SW480 (cell line): ENCODE measurements at regions not wholly inside any gene's neighbourhood (a gene's known extent, or its start where the extent isn't known, plus 50 kb on each side); places are given as distances from the start of the nearest gene placed in this dataset.
"Not testable (repeated sequence)": the region's sequence is repeated elsewhere in the genome, so short reads cannot be mapped to it uniquely, and the experiment has no call there.

Experiments
- DNase-seq: peaks from one replicate; pipeline ENCODE4 v3.0.0-alpha.2; 2016; ENCODE audit warnings: low spot score

DNA sequence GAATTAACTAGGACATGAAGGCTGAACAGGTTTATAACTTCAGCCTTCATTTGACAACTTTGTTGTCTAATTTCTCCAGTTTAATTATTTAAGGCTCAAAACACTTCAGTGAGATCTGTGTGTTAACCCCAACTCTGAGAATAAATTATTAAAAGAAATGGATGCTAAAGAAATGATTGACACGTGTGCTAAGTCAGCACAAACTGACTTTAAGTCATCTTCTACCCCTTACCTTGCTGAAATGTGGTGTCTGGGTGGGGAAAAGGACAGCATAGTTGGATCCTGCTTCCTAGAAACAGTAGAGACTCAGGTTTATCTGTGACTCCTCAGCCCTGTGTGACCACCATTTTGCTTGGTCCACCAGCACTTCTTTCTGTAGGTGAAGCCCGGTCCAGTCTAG lies 324.8 kb upstream of the NPSR1 start:
- no peak for DNase-seq

DNA sequence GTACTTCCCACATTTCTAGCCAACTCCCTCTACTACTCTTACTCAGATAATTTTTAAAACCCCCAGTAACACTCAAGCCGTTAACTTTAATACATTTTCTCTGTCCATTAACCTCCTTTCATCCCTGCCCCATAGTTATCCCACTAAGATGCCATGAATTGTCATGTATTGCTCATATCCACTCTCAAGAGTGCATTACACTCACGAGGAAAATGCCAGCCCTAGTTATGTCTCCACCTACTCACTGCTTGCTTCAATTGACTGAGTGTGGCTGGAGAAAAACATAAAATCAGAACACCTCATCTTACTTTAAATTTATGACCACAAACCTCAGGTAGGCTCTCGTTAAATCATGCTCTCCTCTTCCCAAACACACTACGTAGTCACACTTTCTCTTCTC lies 324.1 kb upstream of the NPSR1 start:
- DNase-seq: no peak

DNA sequence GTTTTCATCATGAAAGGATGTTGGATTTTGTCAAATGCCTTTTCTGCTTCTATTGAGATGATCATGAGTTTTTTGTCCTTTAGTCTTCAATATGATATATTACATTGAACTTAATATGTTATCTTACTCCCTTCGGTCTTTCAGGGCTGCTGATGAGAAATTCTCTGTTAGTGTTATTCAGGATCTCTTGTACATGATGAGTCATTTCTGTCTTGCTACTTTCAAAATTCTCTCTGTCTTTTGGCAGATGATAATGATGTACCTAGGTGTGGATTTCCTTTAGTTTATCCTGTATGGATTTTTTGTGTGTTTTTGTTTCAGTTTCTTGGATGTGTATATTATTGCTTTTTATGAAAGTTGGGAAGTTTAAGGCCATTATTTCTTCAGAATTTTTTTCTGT lies 320.9 kb upstream of the NPSR1 start:
- no peak for DNase-seq

DNA sequence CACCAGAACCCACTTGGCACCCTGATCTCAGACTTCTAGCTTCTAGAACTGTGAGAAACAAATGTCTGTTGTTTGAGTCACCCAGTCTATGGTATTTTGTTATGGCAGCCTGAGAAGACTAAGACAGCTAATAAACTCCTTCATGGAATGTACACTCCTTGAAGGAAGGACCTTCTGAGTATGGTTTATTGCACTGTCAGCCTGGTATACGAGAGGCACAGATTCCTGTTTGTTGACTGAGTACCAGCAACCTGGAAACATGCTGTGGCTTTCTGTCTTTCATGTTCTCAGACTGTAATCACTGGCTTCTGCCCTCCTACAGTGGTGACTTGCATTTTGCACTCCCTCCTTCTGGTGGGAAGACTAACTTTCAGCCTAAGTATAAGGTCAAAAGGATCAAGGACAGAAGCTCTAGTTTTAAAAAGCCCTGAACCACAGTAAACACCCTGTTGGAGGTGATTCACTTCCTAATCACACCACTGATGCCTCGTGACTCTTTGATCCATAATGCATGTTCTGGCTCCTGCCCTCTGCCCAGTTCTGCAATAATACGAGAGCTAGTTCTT lies 319.0 kb upstream of the NPSR1 start:
- DNase-seq: peak; percentile 91

DNA sequence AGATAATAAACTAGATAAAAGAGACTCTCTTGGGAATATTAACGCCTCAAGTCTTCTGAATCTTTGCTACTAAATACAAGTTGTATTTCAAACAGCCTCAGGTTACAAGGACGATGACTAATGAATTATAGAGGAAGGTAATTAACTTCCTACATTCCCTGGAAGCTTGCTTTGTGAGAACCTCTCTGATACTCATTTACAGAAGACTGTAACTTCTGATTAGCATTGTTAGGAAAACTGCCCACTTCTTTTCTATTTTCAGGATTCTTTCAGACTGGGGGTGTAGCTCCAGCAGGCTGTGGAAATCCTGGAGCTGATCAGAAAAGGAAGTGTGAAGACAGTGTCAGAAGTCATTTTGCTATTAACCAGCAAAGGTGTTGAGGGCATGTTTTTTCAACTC lies 316.7 kb upstream of the NPSR1 start:
- peak; percentile 64 for DNase-seq

DNA sequence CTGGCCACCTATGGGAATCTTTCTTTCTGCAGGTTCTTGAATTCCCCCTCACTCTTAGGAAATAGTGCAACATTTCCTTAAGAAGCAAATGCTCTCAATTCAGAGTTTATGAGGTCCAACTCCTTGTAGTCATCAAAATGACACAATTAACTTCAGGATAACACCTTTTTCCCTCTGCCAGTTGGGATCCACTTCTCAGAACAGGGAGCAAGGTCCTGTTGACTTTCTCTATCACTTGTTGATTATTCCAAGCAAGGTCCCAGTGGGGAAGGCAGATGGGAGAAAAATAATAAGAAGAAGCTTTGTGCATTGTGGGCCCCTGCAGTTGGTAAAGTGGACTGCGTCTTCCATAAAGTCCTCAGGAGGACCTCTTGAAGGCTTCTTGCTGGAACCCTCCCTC lies 315.6 kb upstream of the NPSR1 start:
- no peak for DNase-seq

DNA sequence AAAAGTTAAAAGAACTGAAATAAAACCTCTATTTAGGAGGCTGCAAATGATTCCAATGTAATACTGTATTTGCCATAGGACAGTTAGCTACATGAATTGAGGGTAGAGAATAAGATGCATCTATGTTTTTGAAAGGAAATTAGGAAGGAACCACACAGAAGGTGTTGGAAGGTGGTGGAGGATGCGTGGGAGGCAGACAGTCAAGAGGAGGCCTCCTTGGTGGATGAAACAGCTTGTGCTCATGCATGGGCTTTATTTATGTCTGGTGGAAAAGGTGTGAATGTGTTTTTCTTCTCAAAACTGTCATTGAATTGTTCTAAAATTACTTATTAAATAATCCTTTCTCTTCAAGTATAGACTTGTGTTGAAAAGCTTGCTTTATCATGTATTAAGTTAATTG lies 314.4 kb upstream of the NPSR1 start:
- no peak for DNase-seq

DNA sequence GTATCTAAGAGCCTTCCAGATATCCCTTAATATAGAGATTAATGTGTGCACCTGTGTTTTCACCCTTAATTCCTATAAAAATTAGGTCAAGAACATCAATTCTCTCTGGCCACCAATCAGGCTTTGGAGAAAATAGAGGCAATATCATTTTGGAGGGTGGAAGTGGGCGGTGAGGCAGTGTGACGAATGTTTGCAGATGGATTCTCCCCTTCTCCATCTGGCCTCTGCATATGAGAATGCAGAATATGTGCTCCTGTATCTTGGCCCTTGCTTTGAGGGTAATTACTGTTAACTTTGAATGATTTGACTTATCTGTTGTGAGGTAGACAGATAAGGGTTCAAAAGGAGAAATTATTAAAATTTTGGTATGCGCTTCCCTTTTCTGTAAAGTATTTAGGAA lies 304.0 kb upstream of the NPSR1 start:
- no peak for DNase-seq

DNA sequence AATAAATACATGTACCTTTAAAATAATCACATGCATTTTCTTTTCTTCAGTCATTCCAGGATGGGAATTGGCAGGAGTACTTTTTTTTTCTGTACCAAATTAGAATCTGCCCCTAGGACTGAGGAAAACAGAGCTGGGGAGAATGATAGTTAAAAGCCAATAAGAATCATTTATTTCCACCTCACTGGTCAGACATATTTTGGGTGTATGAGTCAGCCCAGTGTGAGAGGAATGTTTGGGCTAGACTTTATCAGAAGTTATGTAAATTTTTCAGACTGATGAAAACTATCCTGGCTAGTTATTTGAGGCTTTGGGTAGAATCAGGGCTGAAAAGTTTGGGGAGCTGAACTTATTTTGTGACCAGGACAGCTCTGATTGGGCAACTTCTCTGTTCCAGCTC lies 303.1 kb upstream of the NPSR1 start:
- DNase-seq: peak; percentile 66

DNA sequence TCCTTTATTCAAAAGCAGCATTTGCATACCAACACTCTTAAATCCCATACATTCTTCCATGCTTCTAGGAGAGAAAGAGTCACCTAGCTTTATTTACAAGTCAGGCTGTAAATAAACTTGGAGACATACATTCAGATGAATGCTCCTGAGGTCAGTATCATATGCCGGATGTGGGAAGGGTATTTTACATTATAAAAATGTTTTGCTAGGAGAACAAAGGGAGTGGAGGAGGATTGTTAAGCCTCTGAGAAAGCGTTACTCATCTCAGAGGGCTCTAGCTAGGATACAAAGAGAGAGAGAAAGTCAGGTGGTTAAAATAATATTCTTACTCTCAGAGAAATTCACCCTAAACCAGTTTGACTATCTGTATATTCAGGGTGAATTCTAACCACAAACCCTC lies 300.9 kb upstream of the NPSR1 start:
- DNase-seq: peak; percentile 80

DNA sequence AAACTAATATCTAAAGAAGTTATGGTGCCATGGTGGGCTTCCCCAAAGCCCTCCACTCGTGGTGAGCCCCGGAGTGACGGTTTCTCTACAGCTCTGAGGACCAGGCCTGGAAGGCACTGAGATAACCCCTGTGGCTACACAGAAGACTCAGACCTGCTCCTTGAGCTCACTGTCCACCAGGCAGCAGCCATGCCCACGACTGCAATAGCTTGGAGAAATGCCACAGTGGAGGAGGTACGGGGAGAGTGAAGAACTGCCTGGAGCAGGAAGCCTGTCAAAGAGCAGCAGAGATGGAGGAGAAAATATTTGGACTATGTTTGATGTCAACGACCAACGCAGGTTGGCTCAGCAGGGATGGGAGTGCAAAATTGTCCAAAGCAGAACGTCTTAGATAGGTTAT lies 300.1 kb upstream of the NPSR1 start:
- DNase-seq: no peak

DNA sequence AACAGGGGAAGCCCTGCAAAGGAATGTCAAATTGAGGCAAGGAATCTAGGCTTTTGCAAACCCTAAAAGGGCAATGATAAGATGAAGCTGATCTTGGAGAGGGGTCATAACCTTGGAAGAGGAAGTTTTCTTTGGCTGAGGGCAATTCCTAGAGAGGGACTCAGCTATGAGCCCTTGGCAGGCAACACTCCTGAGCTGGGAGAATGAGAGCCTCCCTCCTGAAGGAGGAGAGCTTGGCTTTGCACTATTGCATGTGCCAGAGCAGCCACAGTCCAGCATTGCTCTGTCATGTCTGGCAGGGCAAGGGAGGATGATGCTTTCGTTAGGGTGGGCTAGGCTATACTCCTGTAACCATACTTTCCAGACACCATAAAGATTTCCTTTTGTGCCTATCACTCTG lies 299.4 kb upstream of the NPSR1 start:
- not testable (repeated sequence) for DNase-seq

DNA sequence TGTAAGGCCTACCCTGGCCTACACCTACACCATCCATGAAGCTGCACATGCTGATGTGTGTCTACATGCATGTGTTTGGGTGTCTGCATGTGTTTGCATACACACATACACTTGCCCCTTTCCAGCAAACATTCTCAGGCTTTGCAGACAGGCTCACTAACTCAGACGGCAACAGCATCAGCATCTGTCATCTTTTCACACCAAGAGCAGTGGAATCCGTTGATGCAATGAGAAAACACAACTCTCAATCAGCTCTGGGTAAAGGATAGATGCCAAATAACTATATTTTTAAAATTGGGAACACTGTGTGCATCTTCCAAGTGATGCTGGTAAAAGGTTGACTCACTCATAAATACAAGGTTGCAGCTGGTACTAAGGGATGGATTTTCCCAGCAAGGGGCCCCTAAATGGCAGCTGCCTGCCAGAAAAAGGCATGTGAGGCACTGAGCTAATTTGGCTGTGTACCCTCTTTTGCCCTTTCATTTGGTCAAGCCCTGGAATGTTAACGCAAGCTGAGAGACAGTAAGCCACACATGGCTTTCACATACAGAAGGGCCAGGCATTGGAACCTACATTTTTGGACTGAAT lies 296.3 kb upstream of the NPSR1 start:
- DNase-seq: no peak

DNA sequence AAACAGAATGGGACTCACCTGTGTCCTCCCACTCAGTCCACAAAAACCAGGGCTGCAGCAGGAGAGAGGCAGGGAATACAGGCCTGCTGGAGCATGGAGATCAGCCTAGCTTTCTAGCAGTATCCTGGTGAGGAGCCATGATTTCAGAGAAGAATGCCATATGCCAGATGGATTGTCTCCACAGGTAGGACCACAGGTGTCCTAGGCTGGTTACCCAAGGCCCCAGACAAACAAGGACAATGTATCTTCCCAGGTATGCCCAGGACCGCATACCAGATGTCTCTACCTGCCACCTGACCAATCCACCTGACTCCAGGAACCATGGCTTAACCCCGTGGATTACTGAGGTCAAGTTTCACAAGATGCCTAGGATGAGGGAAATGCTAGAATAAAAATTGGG lies 295.4 kb upstream of the NPSR1 start:
- DNase-seq: no peak

DNA sequence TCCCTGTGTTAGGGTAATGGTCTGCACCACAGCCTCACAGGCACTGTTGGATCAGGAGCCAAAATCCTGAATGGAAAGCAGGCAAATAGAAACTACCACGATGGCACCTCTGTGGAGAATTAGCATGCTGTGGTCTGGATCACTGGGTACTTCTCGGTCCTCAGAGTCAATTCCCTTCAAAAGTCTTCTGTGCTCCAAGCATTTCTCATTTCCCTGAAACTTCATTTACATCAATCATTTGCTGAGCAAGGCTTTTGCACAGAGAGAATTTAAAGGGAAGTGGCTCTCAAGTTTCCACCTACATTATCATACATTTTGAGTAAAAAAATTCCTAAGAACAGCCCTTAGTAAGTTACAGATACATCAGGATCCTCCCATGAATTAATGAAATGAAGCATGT lies 293.9 kb upstream of the NPSR1 start:
- DNase-seq: no peak

DNA sequence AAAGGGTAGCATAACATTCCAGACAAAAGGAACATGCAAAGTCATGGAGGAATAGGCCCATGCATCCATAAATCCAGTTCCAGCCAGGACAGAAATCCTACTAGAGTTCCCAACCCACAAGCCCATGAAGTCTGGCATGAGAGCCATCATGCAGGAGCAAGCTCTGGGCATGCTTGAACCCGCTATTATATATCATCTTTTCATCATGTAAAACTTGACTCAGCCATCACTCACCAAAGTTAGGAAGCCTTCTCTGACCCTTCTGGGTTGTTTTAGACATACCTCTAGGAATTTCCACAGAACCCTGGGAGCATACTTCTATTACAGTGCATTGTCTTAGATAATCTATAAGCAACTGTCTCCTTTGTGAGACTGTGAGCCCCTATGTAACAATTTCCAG lies 293.0 kb upstream of the NPSR1 start:
- no peak for DNase-seq

DNA sequence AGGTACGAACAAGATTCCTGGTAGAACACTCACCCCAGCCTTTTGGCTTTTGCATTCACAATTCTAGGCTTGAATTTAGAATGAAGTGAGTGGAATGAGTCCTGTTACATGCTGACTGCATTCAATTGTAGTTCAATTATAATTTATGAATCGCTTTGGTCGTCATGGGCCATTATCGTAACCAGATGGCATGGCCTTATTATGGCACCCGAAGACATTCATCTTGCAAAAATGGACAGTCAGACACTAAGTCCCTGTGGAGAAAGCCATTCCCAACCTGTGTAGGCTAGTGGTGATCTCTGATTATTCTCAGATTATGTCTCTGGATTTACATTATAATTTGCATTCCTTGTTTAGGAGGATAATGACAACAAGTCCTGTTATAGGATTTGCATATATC lies 292.4 kb upstream of the NPSR1 start:
- DNase-seq: no peak

DNA sequence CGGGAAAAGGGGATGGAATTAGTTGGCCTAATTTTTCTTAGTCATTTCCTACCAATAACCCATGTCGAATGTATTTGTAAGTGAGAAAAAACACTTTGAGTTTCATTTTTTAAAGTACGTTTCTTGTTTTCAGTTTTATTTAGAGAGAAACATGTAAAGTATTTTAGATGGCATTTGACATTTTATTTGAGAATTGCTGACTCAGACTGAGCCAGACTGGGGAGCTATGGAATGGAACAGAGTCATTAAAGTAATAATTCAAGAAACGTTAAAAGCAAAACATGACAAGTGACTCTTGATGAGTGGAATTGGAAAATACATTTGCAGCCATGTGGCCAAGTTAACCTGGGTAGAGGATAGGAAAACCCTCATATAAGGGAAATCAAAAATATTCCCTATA lies 286.1 kb upstream of the NPSR1 start:
- DNase-seq: no peak

DNA sequence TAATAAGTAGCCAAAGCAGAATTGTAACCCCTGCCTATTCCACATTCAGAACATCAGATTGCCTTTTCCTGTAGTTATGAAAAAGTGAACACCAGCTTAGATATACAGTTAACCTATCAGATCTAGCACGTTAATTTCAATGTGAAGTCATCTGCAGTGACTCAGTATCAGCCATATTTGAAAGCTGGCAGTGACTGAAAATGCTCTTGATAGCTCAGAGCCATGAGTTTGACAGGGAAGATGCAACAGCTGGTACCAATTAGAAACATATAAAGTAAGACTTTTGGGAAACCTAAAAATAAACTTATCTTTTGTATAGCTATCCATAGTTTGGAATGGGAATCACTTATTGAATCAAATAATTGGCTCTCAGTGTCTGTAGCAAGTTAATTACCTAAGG lies 284.1 kb upstream of the NPSR1 start:
- DNase-seq: no peak

DNA sequence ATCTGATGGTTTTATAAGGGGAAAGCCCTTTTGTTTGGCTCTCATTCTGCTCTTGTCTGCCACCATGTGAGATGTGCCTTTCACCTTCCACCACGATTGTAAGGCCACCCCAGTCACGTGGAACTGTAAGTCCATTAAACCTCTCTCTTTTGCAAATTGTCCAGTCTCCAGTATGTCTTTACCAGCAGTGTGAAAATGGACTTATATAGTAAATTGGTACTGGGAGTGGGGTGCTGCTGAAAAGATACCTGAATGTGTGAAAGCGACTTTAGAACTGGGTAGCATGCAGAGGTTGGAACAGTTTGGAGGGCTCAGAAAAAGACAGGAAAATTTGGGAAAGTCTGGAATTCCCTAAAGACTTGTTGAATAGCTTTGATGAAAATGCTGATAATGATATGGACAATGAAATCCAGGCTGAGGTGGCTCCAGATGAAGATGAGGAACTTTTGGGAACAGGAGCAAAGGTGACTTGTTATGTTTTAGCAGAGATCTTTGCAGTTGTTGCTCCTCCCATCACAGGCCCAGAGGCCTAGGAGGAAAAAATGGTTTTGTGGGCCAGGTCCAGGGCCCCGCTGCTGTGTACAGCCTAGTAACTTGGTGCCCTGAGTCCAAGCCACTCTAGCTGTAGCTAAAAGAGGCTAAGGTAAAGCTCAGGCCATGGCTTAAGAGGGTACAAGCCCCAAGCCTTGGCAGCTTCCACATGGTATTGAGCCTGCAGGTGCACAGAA lies 275.7 kb upstream of the NPSR1 start:
- DNase-seq: no peak

DNA sequence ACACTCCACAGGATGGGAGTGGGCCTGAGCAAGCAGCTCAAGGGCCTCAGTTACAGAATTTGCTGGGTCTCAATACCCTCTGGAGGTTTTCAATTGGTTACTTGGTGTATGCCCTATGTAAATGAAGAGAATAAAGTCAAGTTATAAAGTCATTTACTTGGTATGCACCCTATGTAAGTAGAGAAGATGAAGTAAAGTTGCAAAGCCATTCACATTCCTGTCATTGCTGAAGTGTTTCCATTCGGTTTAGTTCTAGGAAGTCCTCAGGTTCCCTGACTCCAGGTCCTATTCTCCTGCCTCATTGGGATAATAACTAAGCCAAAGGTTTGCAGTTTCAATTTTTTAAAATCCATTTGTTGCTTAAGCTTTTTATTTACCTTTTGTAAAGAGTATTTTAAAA lies 272.6 kb upstream of the NPSR1 start:
- DNase-seq: no peak

DNA sequence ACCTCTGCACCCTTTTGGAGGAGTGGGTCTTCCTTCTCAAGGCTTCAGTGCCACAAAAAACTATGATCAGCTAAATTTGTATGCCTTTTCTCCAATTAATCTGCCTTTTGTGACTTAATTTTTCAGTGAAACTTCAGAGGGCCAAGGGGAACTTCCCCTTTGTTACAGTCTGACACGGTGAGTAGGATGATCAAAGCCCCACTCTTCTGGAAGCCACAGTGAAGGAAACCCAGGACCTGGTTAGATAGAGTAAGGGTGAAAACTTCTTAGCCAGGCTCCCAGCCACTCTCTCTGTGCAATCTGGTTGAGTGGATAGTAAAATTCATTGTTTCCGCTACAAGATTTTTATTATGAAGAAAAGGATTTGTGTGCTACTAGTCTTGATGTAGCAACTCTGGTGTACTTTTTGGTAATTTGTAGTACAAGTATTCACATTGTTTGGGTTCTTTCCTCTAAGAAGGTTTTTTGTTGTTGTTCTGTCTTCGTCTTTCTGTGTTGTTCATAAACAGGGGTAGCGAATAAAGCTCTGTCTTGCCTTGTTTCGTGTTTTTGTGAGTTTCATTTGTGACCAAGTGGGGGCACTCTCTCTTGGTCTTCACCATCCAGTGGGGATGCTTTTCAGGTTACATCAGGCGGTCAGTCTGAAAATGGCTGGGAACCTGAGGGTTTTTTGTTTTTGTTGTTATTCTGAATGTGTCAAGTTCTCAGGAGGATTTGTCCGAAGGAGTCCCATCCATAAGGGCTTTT lies 268.5 kb upstream of the NPSR1 start:
- no peak for DNase-seq

DNA sequence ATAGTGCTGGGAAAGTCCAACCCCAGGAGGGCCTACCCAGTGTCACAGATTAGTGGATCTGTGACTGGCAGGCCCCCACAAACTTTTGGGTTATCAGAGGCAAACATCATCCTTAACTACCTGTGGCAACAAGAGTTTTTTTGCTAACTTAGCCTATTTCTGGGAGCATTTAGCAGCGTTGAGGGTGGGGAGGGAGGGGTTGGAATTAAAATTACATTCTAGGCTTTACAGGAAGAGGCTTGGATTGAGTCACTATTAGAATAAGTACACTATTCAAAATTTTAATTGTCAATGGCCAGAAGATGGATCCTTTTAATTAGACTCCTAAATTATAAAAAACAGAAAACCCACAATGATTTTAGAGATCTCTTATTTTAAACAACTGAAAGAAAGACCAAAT lies 267.9 kb upstream of the NPSR1 start:
- no peak for DNase-seq
